HEK293 (cell line): ENCODE measurements at regions not wholly inside any gene's neighbourhood (a gene's known extent, or its start where the extent isn't known, plus 50 kb on each side); places are given as distances from the start of the nearest gene placed in this dataset.

Source experiments
- CTCF ChIA-PET: fragments of 350-600 bp; formaldehyde crosslinking; extraction: SDS; loops from one replicate; lab custom pipeline; 2021; ENCODE audit warnings: antibody characterized with exemption; lab: Yijun Ruan, JAX
- POLR2A ChIA-PET: fragments of 300-600 bp; formaldehyde crosslinking; extraction: SDS; loops from one replicate; lab custom pipeline; 2020; ENCODE audit warnings: antibody characterized with exemption, inconsistent platforms; lab: Yijun Ruan, JAX
- H3K27ac ChIP-seq: fragments of 200-500 bp; sonication (Bioruptor generic); 2 replicates; pipeline ENCODE4 v1.5.1; 2014; ENCODE audit warnings: low read depth, low read length, control low read depth, inconsistent platforms; ENCODE audit errors: extremely low read depth
- H3K36me3 ChIP-seq, 2 experiments: fragments of 200-500 bp in 1 of 2; sonication (Bioruptor generic) in 1 of 2; 1 replicate in 1 of 2; 2 replicates in 1 of 2; pipeline ENCODE4 v1.5.1; 2014 to 2017; ENCODE audit warnings: inconsistent platforms in 2 of 2, low read length in 2 of 2; ENCODE audit not compliant: control insufficient read depth in 2 of 2, insufficient read depth in 1 of 2
- H3K4me1 ChIP-seq: fragments of 200-500 bp; sonication (Bioruptor generic); 2 replicates; pipeline ENCODE4 v1.5.1; 2014; ENCODE audit warnings: mild to moderate bottlenecking, low read length, inconsistent platforms; ENCODE audit not compliant: control insufficient read depth, insufficient read depth
- H3K4me3 ChIP-seq: 2 replicates; pipeline ENCODE4 v1.5.1; 2011; ENCODE audit warnings: low read depth, mild to moderate bottlenecking, control low read depth, low read length, moderate library complexity
- H3K9me3 ChIP-seq: fragments of 200-500 bp; sonication (Bioruptor generic); 2 replicates; pipeline ENCODE4 v1.5.1; 2014; ENCODE audit warnings: low read depth, low read length, inconsistent platforms; ENCODE audit not compliant: control insufficient read depth, insufficient read depth
- GLI4 ChIP-seq: fragments of 450-650 bp; formaldehyde crosslinking; IDR thresholded peaks from 2 replicates; pipeline ENCODE4 v1.5.1; 2016; ENCODE audit warnings: missing biosample characterization, missing genetic modification characterization
- HOXC10 ChIP-seq: sonication (generic); formaldehyde crosslinking; IDR thresholded peaks from 2 replicates; pipeline ENCODE4 v1.8.1; 2023; ENCODE audit warnings: mild to moderate bottlenecking, missing genetic modification reagents
- KLF17 ChIP-seq: fragments of 450-650 bp; formaldehyde crosslinking; IDR thresholded peaks from 2 replicates; pipeline ENCODE4 v1.5.1; 2016; ENCODE audit warnings: missing biosample characterization, missing genetic modification characterization
- PRDM10 ChIP-seq: fragments of 450-650 bp; formaldehyde crosslinking; IDR thresholded peaks from 2 replicates; pipeline ENCODE4 v1.5.1; 2016; ENCODE audit warnings: missing biosample characterization, missing genetic modification characterization
- SETDB1 ChIP-seq: IDR thresholded peaks from one replicate; pipeline ENCODE4 v1.6.1; 2017; ENCODE audit warnings: mild to moderate bottlenecking, low read length, moderate library complexity, mixed read lengths; ENCODE audit not compliant: insufficient read length
- SP3 ChIP-seq: fragments of 450-650 bp; formaldehyde crosslinking; IDR thresholded peaks from 2 replicates; pipeline ENCODE4 v1.5.1; 2016; ENCODE audit warnings: missing biosample characterization, missing genetic modification characterization
- ZBTB1 ChIP-seq: fragments of 450-650 bp; formaldehyde crosslinking; IDR thresholded peaks from 2 replicates; pipeline ENCODE4 v1.5.1; 2016; ENCODE audit warnings: missing biosample characterization, missing genetic modification characterization
- ZBTB26 ChIP-seq: fragments of 450-650 bp; formaldehyde crosslinking; optimal IDR thresholded peaks from 2 replicates; pipeline ENCODE3; 2016; ENCODE audit warnings: missing biosample characterization, mild to moderate bottlenecking, missing genetic modification characterization
- ZBTB44 ChIP-seq: fragments of 450-650 bp; IDR thresholded peaks from 2 replicates; pipeline ENCODE4 v1.5.1; 2018; ENCODE audit warnings: missing biosample characterization, mild to moderate bottlenecking, missing genetic modification characterization
- ZBTB8A ChIP-seq: fragments of 450-650 bp; formaldehyde crosslinking; IDR thresholded peaks from 2 replicates; pipeline ENCODE4 v1.5.1; 2016; ENCODE audit warnings: missing biosample characterization, missing genetic modification characterization
- ZEB2 ChIP-seq: fragments of 450-650 bp; formaldehyde crosslinking; IDR thresholded peaks from 2 replicates; pipeline ENCODE4 v1.5.1; 2016; ENCODE audit warnings: missing biosample characterization, missing genetic modification characterization
- ZNF138 ChIP-seq: fragments of 450-650 bp; formaldehyde crosslinking; IDR thresholded peaks from 2 replicates; pipeline ENCODE4 v1.5.1; 2016; ENCODE audit warnings: missing biosample characterization, missing genetic modification characterization, borderline replicate concordance
- ZNF148 ChIP-seq: fragments of 450-650 bp; formaldehyde crosslinking; IDR thresholded peaks from 2 replicates; pipeline ENCODE4 v1.5.0; 2017; ENCODE audit warnings: missing biosample characterization, missing genetic modification characterization, borderline replicate concordance
- ZNF16 ChIP-seq: fragments of 450-650 bp; formaldehyde crosslinking; IDR thresholded peaks from 2 replicates; pipeline ENCODE4 v1.5.1; 2016; ENCODE audit warnings: low read depth, missing biosample characterization, missing genetic modification characterization
- ZNF175 ChIP-seq: fragments of 450-650 bp; formaldehyde crosslinking; IDR thresholded peaks from 2 replicates; pipeline ENCODE4 v1.5.1; 2016; ENCODE audit warnings: missing biosample characterization, missing genetic modification characterization
- ZNF19 ChIP-seq: fragments of 450-650 bp; formaldehyde crosslinking; IDR thresholded peaks from 2 replicates; pipeline ENCODE4; 2016; ENCODE audit warnings: missing biosample characterization, missing genetic modification characterization, low read depth
- ZNF211 ChIP-seq: fragments of 450-650 bp; formaldehyde crosslinking; IDR thresholded peaks from 2 replicates; pipeline ENCODE4 v1.5.1; 2016; ENCODE audit warnings: low read depth, missing biosample characterization, missing genetic modification characterization
- ZNF221 ChIP-seq: fragments of 450-650 bp; formaldehyde crosslinking; IDR thresholded peaks from 2 replicates; pipeline ENCODE4 v1.5.1; 2017; ENCODE audit warnings: missing biosample characterization, missing genetic modification characterization, borderline replicate concordance
- ZNF324 ChIP-seq: fragments of 450-650 bp; formaldehyde crosslinking; IDR thresholded peaks from 2 replicates; pipeline ENCODE4 v1.5.1; 2016; ENCODE audit warnings: missing biosample characterization, missing genetic modification characterization
- ZNF366 ChIP-seq: fragments of 450-650 bp; formaldehyde crosslinking; conservative IDR thresholded peaks from 2 replicates; pipeline ENCODE4 v1.5.1; 2016; ENCODE audit warnings: missing biosample characterization, missing genetic modification characterization
- ZNF501 ChIP-seq: fragments of 450-650 bp; formaldehyde crosslinking; IDR thresholded peaks from 2 replicates; pipeline ENCODE4 v1.5.1; 2016; ENCODE audit warnings: missing biosample characterization, missing genetic modification characterization
- ZNF660 ChIP-seq: fragments of 450-650 bp; IDR thresholded peaks from 2 replicates; pipeline ENCODE4 v1.5.1; 2018; ENCODE audit warnings: missing biosample characterization, mild to moderate bottlenecking, missing genetic modification characterization
- ZNF792 ChIP-seq: fragments of 450-650 bp; formaldehyde crosslinking; IDR thresholded peaks from 2 replicates; pipeline ENCODE4 v1.5.1; 2016; ENCODE audit warnings: missing biosample characterization, missing genetic modification characterization
- ZNF843 ChIP-seq: fragments of 450-650 bp; formaldehyde crosslinking; IDR thresholded peaks from 2 replicates; pipeline ENCODE4 v1.5.1; 2016; ENCODE audit warnings: missing biosample characterization, missing genetic modification characterization
- ZSCAN23 ChIP-seq: fragments of 450-650 bp; formaldehyde crosslinking; IDR thresholded peaks from 2 replicates; pipeline ENCODE4 v1.5.1; 2016; ENCODE audit warnings: missing biosample characterization, missing genetic modification characterization

- Histone ChIP-seq H3K9me3 (no peaks in the 10 kb centered on the region), H3K4me3 (no peak overlapping the region)
- TF ChIP-seq GLI4 (tag by site-specific recombination) = no peak
- TF ChIP-seq ZNF660 (tag by site-specific recombination) = no peak
- no peak for TF ChIP-seq ZNF16 (tag by site-specific recombination)
- TF ChIP-seq ZNF792 = no peak
- no peak for TF ChIP-seq ZEB2
- no peak for TF ChIP-seq ZNF366 (tag by site-specific recombination)
- no peak for TF ChIP-seq ZBTB1 (tag by site-specific recombination)
- TF ChIP-seq ZNF175 (tag by site-specific recombination) = no peak
- no peak for TF ChIP-seq ZBTB44 (tag by site-specific recombination)
- TF ChIP-seq ZNF501 (tag by site-specific recombination) = no peak
- TF ChIP-seq PRDM10 = no peak
- TF ChIP-seq ZNF148 (tag by site-specific recombination) = no peak
- TF ChIP-seq ZNF19 (tag by site-specific recombination) = no peak
- TF ChIP-seq SP3 = no peak
- TF ChIP-seq KLF17 (tag by site-specific recombination) = no peak
- TF ChIP-seq ZBTB26 (tag by site-specific recombination) = no peak
- TF ChIP-seq, all 188 proteins: peak for 0
- CTCF ChIA-PET = no interaction called here
- Histone ChIP-seq H3K27ac (no peak overlapping the region), H3K36me3 (no peaks in the 10 kb centered on the region), H3K4me1 (no peaks in the 10 kb centered on the region)
- POLR2A ChIA-PET = no interaction called here
Measured at GRCh38 chr3:6770397-6770690, 90.6 kb upstream of the GRM7 start.

- no peak overlapping the region for H3K4me3 ChIP-seq
- no peaks in the 10 kb centered on the region for H3K36me3 ChIP-seq
- H3K9me3 ChIP-seq = no peaks in the 10 kb centered on the region
- ChIA-PET POLR2A (no interaction called here), CTCF (no interaction called here)
- no peaks in the 10 kb centered on the region for H3K4me1 ChIP-seq
- H3K27ac ChIP-seq = no peak overlapping the region
- TF ChIP-seq ZNF211 (tag by site-specific recombination) (no peak), SETDB1 (no peak), ZBTB8A (tag by site-specific recombination) (no peak), ZNF843 (tag by site-specific recombination) (no peak), HOXC10 (no peak), ZSCAN23 (tag by site-specific recombination) (no peak), ZNF148 (tag by site-specific recombination) (no peak), ZNF324 (tag by site-specific recombination) (no peak), ZNF221 (tag by site-specific recombination) (no peak), ZNF138 (tag by site-specific recombination) (no peak)
Measured at GRCh38 chr3:6771171-6771570, 89.7 kb upstream of the GRM7 start.
